ENCODE measurements at regions not wholly inside any gene's neighbourhood (a gene's known extent, or its start where the extent isn't known, plus 50 kb on each side); places are given as distances from the start of the nearest gene placed in this dataset.

DNA sequence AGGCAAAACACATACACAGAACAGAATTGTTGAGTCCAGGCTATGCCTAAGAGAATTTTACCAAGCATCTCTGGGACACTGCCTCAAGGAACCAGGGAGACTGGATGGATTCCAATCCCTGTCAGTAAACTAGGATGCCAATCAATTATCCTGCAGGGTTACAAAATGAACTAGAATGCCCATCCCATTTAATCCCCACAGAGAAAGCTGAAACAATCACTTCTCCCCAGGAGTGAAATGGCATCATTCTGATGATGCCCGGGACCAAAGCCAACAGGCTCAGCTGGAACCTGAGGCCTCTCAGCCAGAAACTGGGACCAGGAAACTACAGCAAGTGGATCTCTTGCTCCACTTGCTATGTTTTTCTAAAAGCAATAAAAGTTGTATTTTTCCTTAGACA lies 130.0 kb upstream of the TJP1 start:
- DNase-seq (ENCODE audit: low read depth) = no peak

DNA sequence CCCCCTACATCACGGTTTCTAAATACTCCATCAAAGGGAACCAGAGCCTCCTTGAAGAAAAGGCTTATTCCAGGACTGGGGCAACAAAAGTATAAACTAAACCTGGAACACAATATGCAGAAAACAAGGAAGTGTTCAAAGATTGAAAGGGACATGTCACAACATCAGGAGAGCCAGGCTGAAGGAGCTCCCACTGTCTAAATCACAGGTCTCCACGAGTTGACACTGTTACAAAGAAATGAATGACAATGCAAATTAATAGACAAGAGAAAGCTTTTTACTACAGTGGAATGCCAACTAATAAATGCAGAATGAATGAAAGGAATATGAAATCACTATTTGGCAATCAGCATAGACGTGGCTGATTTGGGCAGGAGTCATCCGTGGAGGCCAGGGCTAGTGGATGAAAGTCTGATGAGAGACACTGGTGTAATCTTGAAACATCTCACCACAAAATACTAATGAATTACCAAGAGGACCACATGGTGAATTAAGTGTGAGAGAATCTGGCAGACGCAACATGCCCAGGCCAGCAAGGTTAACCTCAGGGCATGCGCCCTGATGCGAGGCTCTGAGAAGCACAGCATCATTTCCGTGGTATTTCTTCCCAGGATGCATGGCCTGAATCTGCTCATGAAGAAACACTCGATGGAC lies 123.8 kb upstream of the TJP1 start:
- peak; percentile 16 for DNase-seq (ENCODE audit: low read depth)

DNA sequence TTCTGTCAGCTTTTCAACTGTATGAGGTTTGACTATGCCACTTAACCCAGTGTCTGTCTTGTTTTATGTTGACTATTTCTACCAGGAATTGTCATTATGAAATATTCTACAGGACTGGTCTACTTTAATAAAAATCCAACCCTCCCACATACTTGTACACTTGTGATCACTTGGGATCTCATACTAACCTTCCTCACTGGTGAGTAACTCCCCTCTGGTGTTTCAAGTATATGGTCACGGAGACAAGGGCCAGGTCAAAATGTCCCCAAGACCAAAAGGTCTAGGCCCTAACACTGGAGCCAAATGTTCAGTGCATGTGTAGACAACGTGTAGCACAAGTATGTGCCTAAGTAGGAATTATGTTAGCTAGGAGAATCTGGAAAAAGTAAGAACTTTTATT lies 122.7 kb upstream of the TJP1 start:
- no peak for DNase-seq (ENCODE audit: low read depth)

DNA sequence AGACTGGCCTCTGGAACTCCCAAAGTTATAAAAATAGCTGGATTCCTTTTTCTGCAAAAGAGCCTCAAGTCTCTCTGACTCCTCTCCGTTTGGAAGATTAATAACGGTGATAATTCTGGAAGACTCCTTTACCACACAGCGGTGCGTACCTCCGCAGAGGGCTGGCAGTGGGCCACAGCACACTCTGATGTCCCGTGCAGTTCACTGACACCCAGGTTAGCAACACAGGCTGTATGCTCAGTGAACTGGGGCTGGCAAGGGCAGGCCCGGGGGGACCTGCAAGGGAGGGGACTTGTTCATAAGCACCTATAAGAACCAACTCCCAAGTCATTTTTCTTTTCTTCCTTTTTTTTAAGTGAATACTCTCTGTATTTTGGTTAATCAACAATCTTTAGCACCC lies 120.3 kb upstream of the TJP1 start:
- DNase-seq (ENCODE audit: low read depth) = no peak

DNA sequence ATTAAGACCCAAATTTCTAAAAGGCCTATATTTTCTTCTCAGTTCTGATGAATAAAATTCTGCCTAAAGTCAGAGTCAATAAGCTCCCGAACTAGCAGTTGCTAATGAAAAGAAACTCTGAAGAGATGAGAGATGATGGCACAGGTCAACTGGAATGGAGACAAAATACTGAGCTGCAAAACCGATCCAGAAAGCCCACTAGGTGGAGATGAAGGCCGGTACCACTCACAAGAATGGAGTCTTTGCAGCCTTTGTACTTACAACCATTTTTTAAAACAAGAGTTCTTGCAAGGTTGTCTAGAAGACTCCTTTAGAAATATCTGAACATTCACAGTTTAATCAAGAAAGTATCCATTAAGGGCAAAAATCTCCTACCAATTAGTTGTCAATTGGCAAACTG lies 119.9 kb upstream of the TJP1 start:
- DNase-seq (ENCODE audit: low read depth) = no peak

DNA sequence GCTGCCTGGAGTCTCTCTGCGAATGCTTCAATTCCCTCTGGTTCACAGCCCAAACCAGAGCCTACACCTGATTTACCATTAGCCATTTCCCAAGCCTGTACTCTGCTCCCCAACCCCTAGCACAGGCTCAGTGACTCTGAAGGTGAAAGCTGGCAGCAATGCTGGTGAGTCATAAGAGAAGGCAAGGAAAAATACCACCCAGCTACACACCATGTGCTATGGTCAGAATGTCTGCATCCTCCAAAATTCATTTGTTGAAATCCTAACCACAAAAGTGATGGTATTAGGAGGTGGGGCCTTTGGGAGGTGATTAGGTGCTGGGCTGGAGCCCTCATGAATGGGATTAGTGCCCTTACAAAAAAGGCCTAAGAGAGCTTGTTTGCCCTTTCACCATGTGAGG lies 117.1 kb upstream of the TJP1 start:
- DNase-seq (ENCODE audit: low read depth) = peak; percentile 74

DNA sequence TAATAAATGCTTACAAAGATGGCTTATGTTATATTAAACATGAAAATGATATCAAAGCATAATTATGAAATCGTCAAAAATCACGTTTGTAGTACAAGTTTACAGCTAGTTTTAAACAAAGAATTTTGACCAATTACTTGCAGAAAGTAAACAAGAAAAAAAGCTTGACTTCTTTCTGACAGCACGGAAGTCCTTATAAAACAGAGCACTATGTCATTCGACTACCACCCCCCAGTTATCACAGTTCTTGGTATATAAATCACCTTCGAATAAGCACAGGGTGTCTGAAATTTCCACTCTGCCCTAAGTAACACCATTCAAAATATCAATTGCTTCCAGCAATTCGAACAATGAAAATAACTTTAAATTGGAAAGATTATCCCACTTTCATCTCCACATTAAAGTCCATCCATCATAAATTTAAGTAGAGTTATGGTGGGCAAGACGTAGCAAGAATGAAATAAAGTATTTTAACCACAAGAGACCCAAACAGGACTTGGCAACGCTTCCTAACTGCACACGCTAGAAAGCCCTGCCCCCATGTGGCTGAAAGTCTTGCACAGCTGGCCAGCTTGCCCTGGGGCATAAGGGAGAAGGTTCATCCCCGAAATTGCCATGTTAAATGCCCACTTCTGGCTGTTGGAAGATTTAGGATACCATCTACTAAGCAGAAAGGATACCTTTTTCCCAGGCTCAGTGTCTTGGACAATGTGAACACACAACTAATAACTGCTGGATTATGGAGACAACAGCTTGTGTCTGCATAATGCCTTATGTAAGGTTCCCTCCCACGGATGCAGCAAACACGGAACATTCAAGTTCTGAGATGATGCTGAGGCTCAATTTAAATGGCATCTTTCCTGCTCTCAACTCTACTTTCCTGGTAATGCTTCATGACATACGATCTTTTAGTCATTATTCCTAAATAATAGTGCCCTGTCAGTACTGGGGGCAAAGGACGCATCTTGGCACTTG lies 116.4 kb upstream of the TJP1 start:
- DNase-seq (ENCODE audit: low read depth) = peak; percentile 62

DNA sequence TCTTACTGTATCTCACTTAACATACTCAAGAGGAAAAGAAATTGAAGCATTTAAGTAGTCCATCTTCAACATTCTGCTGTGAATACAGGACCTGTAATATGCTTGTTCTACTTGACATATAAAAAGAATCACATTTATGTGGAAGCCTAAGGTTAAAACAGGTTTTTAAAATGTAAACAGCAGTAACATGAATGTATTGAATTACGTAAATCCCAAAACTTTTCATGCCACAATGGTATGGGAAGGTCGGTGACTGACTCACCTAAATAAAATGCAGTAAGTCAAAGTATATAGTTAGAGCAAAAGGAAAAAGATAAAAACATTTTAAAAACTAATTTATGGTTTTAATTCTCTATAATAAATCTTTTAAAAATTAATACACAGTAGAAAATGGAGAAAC lies 115.7 kb upstream of the TJP1 start:
- DNase-seq (ENCODE audit: low read depth) = peak; percentile 45

DNA sequence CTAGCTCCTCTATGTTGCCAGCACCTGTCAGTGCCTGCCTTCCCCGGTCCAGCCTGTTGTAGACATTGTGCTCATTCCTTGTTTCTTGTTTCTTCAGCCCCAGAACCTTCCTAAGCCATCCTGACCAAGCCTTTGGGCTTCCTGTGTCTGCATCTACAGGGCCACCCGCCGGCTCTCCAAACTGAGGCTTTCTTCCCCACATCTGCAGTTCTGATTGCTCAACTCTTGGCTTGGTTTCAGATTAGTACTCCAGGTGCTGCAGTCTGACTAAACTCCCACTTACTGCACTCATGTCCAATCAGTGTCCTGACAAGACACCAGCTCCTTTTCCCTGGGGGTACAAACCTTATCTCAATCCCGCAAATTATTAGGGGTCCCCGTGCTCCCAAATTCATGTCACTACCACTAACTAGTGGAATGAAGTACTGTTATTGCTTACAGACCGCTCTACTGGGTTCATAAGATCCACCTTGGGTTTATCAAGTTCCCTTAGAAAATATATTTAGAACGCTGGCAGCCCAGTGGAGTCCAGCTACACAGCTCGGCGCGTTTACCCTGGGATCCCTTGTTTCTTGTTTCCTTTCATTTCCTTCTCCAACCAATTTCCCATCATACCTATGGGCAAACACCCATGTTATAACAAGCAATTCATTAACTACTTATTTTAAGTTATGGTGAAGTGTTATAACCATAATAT lies 114.2 kb upstream of the TJP1 start:
- DNase-seq (ENCODE audit: low read depth) = peak; percentile 76

DNA sequence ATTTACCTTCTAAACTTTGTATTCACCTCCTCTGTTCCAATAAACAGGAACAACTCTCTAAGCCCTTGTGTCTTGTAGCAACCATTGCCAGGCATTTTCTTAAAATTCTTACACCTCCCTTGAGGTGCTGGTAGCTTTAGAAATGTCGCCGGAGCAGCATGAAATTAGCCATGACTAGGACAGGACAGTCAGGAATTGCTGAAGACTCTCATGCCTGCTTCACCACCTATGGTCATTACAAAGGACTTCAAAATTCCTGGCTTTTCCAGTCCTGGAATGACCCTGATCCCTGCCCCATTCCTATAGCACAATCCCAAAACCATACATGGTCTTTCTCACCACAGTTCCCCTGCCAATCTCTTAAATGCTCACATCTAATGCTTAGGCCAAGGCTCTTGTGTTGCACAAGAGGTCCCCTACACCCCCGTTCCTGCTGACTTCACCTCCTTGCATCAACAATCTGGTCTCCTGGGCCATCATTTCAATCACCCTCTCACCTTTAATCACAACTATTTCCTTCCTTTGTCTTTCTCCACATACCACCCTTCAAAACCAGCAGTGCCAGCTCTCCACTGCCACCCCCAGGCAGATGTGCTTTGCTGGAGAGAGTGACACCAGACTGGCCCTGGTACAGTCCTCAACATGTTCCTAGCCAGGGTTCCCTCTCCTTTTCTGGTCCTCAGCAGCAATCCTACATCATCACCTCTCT lies 113.2 kb upstream of the TJP1 start:
- DNase-seq (ENCODE audit: low read depth) = no peak

DNA sequence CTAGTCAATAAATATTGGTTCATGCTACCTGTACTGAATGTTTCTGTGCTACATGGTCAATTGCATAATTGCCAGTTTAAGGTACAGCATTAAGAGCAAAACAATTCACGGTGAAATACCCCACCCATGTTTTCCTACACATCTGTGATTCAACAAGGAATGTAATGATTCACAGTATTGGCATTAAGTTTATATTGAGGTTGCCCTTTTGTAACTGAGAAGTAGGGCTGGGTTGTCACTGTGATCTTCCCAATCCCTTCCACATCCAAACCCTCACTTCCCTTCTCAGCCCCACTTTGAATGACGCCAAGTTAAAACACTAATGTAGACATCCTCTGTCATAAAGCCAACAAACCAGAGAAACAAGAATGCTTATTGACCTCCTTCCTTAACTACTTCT lies 112.0 kb upstream of the TJP1 start:
- DNase-seq (ENCODE audit: low read depth) = peak; percentile 76

DNA sequence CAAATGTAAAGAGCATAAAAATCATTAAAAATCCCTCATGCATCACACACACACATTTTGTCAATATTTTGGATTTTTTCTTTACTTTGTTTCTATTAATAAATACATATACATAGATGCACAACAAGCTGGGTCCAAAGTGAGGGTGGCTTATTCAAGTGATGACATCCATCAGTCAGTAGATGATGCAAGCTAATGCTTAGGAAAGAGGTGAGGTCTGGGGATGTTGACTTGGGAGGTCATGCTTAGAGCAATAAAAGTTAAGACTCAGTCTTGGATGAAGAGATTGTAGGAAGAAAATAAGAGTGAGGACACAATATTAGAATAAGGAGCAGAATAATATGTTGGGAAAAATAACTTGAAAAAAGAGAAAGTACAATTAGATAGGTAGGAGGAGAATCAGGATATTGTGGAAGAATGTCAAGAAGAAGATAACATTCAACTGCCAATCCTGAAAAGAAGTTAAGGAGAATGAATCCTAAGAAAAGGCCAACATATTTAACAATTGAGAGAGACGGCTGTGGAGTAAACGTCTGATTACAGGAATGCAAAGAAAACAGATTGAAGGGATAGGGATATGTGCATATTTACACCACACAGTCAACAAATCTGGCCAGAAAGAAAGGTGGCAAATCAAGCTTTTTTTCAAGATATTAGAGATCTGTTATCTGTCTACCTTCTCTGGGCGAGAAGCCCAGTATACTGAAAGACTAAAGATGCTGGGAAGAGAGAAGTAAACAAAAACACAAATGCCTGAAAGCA lies 111.0 kb upstream of the TJP1 start:
- no peak for DNase-seq (ENCODE audit: low read depth)

DNA sequence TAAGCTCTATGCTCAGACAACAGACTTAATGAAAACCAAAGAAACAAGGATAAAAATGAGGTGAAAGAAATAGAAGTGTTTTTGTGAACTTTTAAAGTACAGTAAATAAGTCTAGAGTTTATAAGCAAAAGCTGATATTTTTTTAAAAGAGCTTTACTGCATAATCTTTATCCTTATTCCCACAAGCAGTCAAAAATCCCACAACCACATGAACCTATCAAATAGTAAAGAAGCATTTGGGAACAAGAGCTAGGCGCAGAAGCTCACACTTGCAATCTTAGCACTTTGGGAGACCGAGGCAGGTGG lies 103.8 kb upstream of the TJP1 start:
- no peak for DNase-seq (ENCODE audit: low read depth)

DNA sequence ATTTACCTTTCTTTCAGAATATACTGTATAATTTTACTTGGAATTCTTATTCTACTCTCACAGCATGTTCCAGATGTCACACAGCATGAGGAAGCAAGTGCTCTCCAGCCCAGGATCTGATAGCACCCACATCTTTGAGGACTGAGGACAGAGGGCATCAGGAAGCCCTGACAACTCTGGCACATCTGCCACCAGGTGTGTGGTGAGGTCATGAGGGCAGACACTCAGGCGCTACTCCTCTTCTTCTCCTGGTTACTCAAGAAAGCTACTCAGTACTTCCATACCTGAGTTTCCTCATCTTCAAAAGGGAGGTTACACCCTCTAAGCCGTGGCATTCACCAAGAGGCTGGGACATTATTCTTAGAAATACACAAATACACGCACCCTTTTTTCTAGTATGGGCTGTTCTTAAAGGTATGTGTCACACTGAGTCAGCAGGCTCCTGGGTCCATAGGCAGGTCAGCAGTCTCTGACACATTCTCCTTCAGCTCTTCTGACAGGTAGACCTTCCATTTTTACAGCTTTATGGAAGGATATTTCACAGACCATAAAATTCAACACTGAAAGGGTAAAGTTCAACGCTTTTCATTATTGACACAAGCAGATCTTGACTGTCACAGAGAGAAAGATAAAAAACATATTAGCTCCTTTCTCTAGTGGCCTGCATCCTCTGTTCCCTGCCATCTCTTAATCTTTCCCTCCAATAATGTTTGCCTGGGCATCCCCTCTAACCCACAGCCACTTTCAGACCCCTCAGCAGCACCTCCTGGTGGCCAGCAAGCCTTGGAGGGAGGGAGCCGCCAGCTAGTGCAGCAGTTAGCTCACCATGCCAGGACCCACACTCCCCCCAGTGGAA lies 103.2 kb upstream of the TJP1 start:
- DNase-seq (ENCODE audit: low read depth) = peak; percentile 77

DNA sequence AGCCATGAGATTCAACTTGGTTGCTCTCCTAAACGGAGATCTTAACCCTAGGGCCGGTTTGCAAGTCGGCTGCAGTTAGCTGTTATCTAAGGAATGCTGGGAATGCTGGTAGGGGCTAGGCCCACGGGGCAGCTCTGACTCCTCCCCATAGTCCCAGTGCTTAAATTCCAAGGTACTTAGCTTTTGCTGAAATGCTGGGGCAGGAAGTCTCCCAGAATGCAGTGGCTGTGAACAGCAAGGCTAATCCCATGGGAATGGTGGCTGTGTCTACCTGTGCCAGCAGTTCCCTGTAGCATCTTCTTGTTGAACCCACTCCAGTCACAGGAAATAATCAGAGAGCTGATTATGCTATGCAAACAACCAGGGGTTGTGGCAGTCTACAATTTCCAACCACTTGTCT lies 102.5 kb upstream of the TJP1 start:
- peak; percentile 74 for DNase-seq (ENCODE audit: low read depth)

DNA sequence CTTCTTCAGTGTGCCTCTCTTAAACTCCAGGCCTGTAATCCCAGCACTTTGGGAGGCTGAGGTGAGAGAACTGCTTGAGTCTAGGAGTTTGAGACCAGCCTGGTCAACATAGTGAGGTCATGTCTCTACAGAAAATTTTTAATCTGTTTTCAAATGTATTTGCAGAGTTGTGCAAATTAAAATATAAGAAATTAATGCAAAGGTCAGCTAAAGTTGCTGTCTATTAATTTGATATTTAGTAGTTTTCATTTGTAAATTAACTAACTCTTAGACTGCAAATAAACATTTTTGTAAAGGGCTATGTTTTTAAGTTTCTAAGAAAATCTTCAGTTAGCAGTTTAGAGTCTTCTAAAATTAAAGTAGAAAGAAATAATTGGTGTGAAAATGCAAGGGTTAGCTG lies 99.9 kb upstream of the TJP1 start:
- DNase-seq (ENCODE audit: low read depth) = no peak

DNA sequence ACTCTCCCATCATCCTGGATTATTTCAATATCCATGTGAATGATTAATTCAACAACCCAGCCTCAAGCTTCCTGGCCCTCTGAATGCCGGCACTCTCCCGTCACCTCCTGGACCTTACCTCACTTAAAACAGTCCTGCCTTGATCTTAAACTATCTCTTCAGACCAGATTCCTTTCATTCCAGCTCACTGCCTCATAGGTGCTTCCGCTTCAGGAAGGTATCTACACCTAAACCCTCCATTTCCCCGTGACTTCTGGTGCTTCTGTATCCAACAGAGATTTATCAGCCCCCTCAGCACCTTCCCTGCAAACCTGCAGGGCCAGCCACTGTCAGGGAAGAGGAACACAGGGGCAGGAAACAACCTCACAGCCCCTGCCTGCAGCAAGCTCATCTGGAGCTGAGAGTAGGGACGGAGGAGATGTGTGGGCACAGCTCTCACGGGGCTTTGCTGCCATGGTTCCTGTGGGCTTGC lies 98.9 kb upstream of the TJP1 start:
- DNase-seq (ENCODE audit: low read depth) = no peak

DNA sequence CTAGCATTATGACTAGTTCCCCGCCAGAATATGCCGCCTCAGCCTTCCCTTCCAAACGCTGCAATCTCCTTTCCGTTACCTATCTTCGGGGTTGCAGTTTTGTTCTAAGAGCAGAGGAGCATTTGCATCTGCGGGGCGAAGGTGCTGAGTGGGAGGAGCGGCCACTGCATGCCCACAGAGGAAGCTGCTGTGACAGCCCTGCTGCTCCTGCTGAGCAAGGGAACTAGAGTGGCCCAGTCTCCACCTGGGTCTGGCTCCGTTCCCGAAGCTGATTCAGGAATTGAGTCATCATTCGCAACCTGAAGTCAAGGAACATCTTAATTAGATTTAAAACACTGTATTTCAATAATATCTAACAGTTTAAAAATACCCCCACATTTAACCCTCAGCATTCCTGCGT lies 98.2 kb upstream of the TJP1 start:
- no peak for DNase-seq (ENCODE audit: low read depth)

DNA sequence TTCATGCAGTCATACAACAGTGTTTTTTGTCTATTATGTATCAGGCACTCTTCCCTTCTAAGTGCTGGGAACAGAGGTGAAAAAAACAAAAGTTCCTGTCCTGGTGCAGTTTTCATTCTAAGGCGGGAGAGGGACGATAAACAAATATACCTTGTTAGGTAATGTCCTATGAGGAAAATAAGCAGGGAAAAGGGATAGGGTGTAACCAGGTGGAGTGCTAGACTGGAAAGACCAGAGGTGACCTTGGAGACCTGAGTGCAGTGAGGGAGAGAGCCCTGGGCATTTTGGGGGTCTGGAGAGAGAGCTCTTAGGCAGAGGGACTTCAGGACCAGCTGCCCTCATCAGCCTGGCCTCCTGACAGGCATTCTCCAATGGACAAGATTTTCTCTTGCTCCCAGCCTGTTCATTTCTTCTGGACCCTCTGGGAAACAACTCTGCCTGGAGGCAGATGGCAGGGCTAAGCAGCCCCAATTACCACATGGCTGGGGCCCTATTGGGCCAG lies 97.2 kb upstream of the TJP1 start:
- DNase-seq (ENCODE audit: low read depth) = no peak
